Panc1 (cell line): ENCODE measurements at regions not wholly inside any gene's neighbourhood (a gene's known extent, or its start where the extent isn't known, plus 50 kb on each side); places are given as distances from the start of the nearest gene placed in this dataset.

Source experiments
- CTCF ChIP-seq: fragments of 450-650 bp; IDR thresholded peaks from 2 replicates; pipeline ENCODE4 v1.5.1; 2017; ENCODE audit warnings: mild to moderate bottlenecking
- REST ChIP-seq, 2 experiments: IDR thresholded peaks; 2 replicates each; pipeline ENCODE4 v1.6.1; 2011 to 2012; ENCODE audit warnings: low read depth in 2 of 2, control low read depth in 1 of 2, low read length in 1 of 2, mild to moderate bottlenecking in 1 of 2, moderate library complexity in 1 of 2; ENCODE audit not compliant: insufficient read depth in 1 of 2
- TCF7L2 ChIP-seq: IDR thresholded peaks from 2 replicates; pipeline ENCODE4 v1.6.1; 2011; ENCODE audit warnings: mild to moderate bottlenecking, low read depth, low read length, inconsistent platforms

- TF ChIP-seq REST (IDR thresholded peaks at IDR 0.05; ENCODE audit: insufficient read depth in 1 of 2, low read depth in 2 of 2, low read length in 1 of 2) (no peak), TCF7L2 (no peak), CTCF (no peak)
Measured at GRCh38 chr2:198213253-198213652, 408.9 kb downstream of the PLCL1 start.
